Loucy (cell line): ENCODE measurements at regions not wholly inside any gene's neighbourhood (a gene's known extent, or its start where the extent isn't known, plus 50 kb on each side); places are given as distances from the start of the nearest gene placed in this dataset.

Source experiments
- H2AFZ ChIP-seq: fragments of 200-600 bp; sonication (generic); 2 replicates; pipeline ENCODE4 v1.6.0; 2016; ENCODE audit warnings: antibody characterized with exemption, mild to moderate bottlenecking, low read length, moderate library complexity
- H3F3A ChIP-seq: fragments of 200-600 bp; 2 replicates; pipeline ENCODE4 v1.6.0; 2016; ENCODE audit warnings: antibody characterized with exemption, low read depth, mild to moderate bottlenecking
- H3K27me3 ChIP-seq: fragments of 200-600 bp; sonication (generic); 2 replicates; pipeline ENCODE4 v1.6.1; 2014; ENCODE audit warnings: low read length, mild to moderate bottlenecking; ENCODE audit not compliant: insufficient read depth, poor library complexity, severe bottlenecking
- H3K36me3 ChIP-seq: fragments of 200-600 bp; sonication (generic); 2 replicates; pipeline ENCODE4 v1.6.1; 2016; ENCODE audit warnings: low read length; ENCODE audit not compliant: insufficient read depth
- H3K4me1 ChIP-seq: fragments of 200-600 bp; sonication (generic); 2 replicates; pipeline ENCODE4 v1.5.1; 2014; ENCODE audit warnings: low read length, mild to moderate bottlenecking; ENCODE audit not compliant: insufficient read depth, poor library complexity, severe bottlenecking
- H3K4me2 ChIP-seq: fragments of 200-600 bp; sonication (generic); 2 replicates; pipeline ENCODE4 v1.6.0; 2014; ENCODE audit warnings: antibody characterized with exemption, low read length, low read depth, mild to moderate bottlenecking; ENCODE audit not compliant: poor library complexity, severe bottlenecking
- H3K4me3 ChIP-seq: fragments of 200-600 bp; sonication (generic); 2 replicates; pipeline ENCODE4 v1.5.1; 2014; ENCODE audit warnings: low read length, mild to moderate bottlenecking, mixed read lengths; ENCODE audit not compliant: poor library complexity, severe bottlenecking
- H3K79me2 ChIP-seq: fragments of 200-600 bp; sonication (generic); 2 replicates; pipeline ENCODE4 v1.6.1; 2014; ENCODE audit warnings: low read length; ENCODE audit not compliant: insufficient read depth
- H3K9ac ChIP-seq: fragments of 200-600 bp; sonication (generic); 2 replicates; pipeline ENCODE4 v1.6.0; 2014; ENCODE audit warnings: mild to moderate bottlenecking, low read depth, low read length, moderate library complexity; ENCODE audit not compliant: poor library complexity, severe bottlenecking
- H3K9me2 ChIP-seq: fragments of 200-600 bp; sonication (generic); replicated peaks from 2 replicates; pipeline ENCODE4 v1.6.1; 2016; ENCODE audit warnings: low read depth, low read length, mixed read lengths
- H3K9me3 ChIP-seq: fragments of 200-600 bp; sonication (generic); 2 replicates; pipeline ENCODE4 v1.6.1; 2014; ENCODE audit warnings: mild to moderate bottlenecking, antibody characterized with exemption, low read length, low read depth; ENCODE audit not compliant: insufficient read depth
- H4K20me1 ChIP-seq: fragments of 200-600 bp; sonication (generic); 2 replicates; pipeline ENCODE4 v1.6.0; 2014; ENCODE audit warnings: antibody characterized with exemption, low read length, mild to moderate bottlenecking; ENCODE audit not compliant: insufficient read depth, poor library complexity, severe bottlenecking
- EZH2phosphoT487 ChIP-seq: fragments of 200-600 bp; IDR thresholded peaks from 2 replicates; pipeline ENCODE4 v1.6.1; 2018; ENCODE audit warnings: antibody characterized with exemption, mild to moderate bottlenecking, moderate library complexity, borderline replicate concordance
- TF ChIP-seq, protein P1 (sequence below): fragments of 200-600 bp; sonication (generic); conservative IDR thresholded peaks from 2 replicates; pipeline ENCODE4 v1.5.1; 2014; ENCODE audit warnings: mild to moderate bottlenecking, antibody characterized with exemption, low read length

DNA sequence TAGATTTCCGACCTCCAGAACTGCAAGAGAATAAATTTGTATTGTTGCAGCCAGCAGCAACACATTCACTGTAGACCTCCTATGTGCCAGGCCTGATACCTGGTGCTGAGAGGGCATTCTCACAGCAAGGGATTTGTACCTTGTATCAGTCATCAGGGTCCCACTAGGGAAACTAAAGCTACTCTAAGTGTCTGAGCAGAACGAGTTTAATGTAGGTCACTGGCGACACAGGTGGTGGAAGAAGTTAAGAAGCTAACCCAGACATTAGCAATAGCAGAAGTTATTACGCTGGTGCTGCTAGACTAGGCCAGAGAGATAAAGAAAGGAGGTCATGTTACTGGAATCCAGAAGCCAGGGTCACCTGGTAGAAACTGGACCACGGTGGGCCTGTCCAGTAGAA lies 60.5 kb upstream of the BCL6 start:
- Histone ChIP-seq H3K4me1 (peaks cover 22% of the 10 kb centered on the region), H3K79me2 (no peaks in the 10 kb centered on the region)

DNA sequence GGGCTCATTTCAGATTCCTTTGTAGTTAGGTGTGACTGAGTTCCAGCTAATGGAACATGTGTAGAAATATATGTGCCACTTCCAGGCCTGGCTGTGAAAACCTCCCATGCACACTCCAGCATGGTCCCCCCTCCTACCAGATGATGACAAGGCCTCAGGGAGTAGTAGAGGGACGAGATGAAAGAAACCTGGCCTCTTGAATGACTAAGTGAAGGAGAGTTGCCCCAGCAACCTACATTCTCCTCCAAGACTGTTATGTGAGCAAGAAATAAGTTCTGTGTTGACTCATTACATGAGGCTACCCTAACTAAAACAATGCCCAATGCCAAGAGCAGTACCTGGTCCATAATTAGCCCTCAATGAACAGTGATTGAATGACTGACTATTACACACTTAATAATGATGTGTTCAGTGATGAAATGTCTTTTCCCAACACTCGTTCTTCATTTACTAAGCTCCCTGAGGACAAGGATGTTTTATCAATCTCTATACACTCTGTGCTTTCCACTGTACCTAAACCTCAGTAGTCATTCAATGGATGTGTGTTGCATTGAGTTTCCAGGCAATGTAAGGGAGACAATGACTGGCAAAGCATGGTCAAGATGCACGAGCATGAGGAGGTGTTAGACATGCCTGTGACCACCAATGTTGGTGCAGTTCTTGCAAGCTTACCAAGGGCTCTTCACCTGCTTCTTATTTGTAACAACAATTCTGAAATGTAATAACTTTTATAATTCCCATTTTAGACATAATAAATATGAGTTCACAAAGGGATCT lies 62.0 kb upstream of the BCL6 start:
- H3F3A ChIP-seq = no peaks in the 10 kb centered on the region
- no peaks in the 10 kb centered on the region for H3K79me2 ChIP-seq
- no peak overlapping the region for H3K4me2 ChIP-seq
- no peaks in the 10 kb centered on the region for H3K9me3 ChIP-seq
- no peak overlapping the region for H3K4me3 ChIP-seq
- H2AFZ ChIP-seq = no peak overlapping the region
- no peak overlapping the region for H3K9ac ChIP-seq
- H3K9me2 ChIP-seq = no peaks in the 10 kb centered on the region
- peaks cover 12% of the 10 kb centered on the region for H3K4me1 ChIP-seq
- no peaks in the 10 kb centered on the region for H4K20me1 ChIP-seq
- no peaks in the 10 kb centered on the region for H3K36me3 ChIP-seq
- no peaks in the 10 kb centered on the region for H3K27me3 ChIP-seq
- TF ChIP-seq EZH2phosphoT487 = no peak
- TF ChIP-seq, protein P1, sequence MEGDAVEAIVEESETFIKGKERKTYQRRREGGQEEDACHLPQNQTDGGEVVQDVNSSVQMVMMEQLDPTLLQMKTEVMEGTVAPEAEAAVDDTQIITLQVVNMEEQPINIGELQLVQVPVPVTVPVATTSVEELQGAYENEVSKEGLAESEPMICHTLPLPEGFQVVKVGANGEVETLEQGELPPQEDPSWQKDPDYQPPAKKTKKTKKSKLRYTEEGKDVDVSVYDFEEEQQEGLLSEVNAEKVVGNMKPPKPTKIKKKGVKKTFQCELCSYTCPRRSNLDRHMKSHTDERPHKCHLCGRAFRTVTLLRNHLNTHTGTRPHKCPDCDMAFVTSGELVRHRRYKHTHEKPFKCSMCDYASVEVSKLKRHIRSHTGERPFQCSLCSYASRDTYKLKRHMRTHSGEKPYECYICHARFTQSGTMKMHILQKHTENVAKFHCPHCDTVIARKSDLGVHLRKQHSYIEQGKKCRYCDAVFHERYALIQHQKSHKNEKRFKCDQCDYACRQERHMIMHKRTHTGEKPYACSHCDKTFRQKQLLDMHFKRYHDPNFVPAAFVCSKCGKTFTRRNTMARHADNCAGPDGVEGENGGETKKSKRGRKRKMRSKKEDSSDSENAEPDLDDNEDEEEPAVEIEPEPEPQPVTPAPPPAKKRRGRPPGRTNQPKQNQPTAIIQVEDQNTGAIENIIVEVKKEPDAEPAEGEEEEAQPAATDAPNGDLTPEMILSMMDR = no peak

More for the DNA sequence above, 60.5 kb upstream of the BCL6 start:
- Histone ChIP-seq H3K27me3 (no peaks in the 10 kb centered on the region), H2AFZ (no peak overlapping the region), H3K9ac (no peak overlapping the region), H3K4me3 (no peak overlapping the region), H4K20me1 (no peaks in the 10 kb centered on the region), H3K36me3 (no peaks in the 10 kb centered on the region), H3F3A (no peaks in the 10 kb centered on the region), H3K9me2 (no peaks in the 10 kb centered on the region), H3K4me2 (no peak overlapping the region), H3K9me3 (no peaks in the 10 kb centered on the region)
- TF ChIP-seq EZH2phosphoT487 = no peak
- TF ChIP-seq, protein P1 = no peak

DNA sequence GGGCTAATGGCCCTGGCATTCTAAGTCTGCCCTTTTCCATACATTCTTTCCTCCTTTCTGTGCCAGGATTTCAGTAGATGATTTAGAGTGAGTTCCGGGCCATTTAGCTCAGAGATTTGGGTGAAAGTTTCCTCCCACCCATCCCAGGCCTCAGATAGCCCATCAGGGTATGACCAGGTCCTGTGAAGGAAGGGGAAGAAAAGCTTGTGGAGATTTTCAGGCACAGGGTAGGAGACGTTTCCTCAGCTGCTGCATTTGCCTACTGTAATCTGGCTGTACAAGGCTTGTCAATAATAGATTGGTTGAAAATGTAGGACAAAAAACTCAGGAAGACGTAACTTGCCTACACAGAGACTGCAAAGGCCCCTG lies 63.2 kb upstream of the BCL6 start:
- H2AFZ ChIP-seq = no peak overlapping the region
- H3K9me3 ChIP-seq = no peaks in the 10 kb centered on the region
- no peak overlapping the region for H3K4me3 ChIP-seq
- no peaks in the 10 kb centered on the region for H3F3A ChIP-seq
- no peaks in the 10 kb centered on the region for H3K36me3 ChIP-seq
- H3K9me2 ChIP-seq = no peaks in the 10 kb centered on the region
- no peaks in the 10 kb centered on the region for H3K79me2 ChIP-seq
- peaks cover 8% of the 10 kb centered on the region for H3K4me1 ChIP-seq
- H3K9ac ChIP-seq = no peak overlapping the region
- TF ChIP-seq, protein P1 = no peak
- TF ChIP-seq EZH2phosphoT487 = no peak
- H3K4me2 ChIP-seq = no peak overlapping the region
- H3K27me3 ChIP-seq = no peaks in the 10 kb centered on the region
- no peaks in the 10 kb centered on the region for H4K20me1 ChIP-seq
